Osteoblast (primary cell): ENCODE measurements at regions not wholly inside any gene's neighbourhood (a gene's known extent, or its start where the extent isn't known, plus 50 kb on each side); places are given as distances from the start of the nearest gene placed in this dataset.

ENCODE experiments used
- DNase-seq: peaks from one replicate; pipeline ENCODE4 v3.0.0; 2011; ENCODE audit warnings: low spot score, mixed read lengths; ENCODE audit not compliant: insufficient read length; ENCODE audit errors: missing footprints
- H2AFZ ChIP-seq: 2 replicates; pipeline ENCODE4 v1.6.0; 2011; ENCODE audit warnings: mild to moderate bottlenecking, low read length
- H3K27ac ChIP-seq: 2 replicates; pipeline ENCODE4 v1.5.1; 2011; ENCODE audit warnings: mild to moderate bottlenecking, low read depth, low read length, moderate library complexity
- H3K27me3 ChIP-seq: 2 replicates; pipeline ENCODE4 v1.6.0; 2012; ENCODE audit warnings: mild to moderate bottlenecking, control low read depth, inconsistent platforms, low read length, moderate library complexity; ENCODE audit not compliant: insufficient read depth
- H3K36me3 ChIP-seq: 2 replicates; pipeline ENCODE4 v1.5.1; 2011; ENCODE audit warnings: mild to moderate bottlenecking, low read length, control low read depth, moderate library complexity; ENCODE audit not compliant: insufficient read depth
- H3K4me1 ChIP-seq: 2 replicates; pipeline ENCODE4 v1.5.1; 2011; ENCODE audit warnings: mild to moderate bottlenecking, low read length, control low read depth, moderate library complexity; ENCODE audit not compliant: insufficient read depth
- H3K4me2 ChIP-seq: 2 replicates; pipeline ENCODE4 v1.6.0; 2011; ENCODE audit warnings: mild to moderate bottlenecking, low read length; ENCODE audit not compliant: insufficient read depth
- H3K4me3 ChIP-seq: fragments of 200-600 bp; sonication (generic); 3 replicates; pipeline ENCODE4 v1.5.1; 2012; ENCODE audit warnings: mild to moderate bottlenecking, low read length, inconsistent platforms; ENCODE audit not compliant: insufficient read depth
- H3K79me2 ChIP-seq: 2 replicates; pipeline ENCODE4 v1.6.0; 2012; ENCODE audit warnings: mild to moderate bottlenecking, low read length, control low read depth, inconsistent platforms; ENCODE audit not compliant: insufficient read depth
- H3K9me3 ChIP-seq: 2 replicates; pipeline ENCODE4 v1.5.1; 2011; ENCODE audit warnings: low read depth, low read length, control low read depth
- H4K20me1 ChIP-seq: 2 replicates; pipeline ENCODE4 v1.6.0; 2012; ENCODE audit warnings: mild to moderate bottlenecking, low read length, control low read depth; ENCODE audit not compliant: insufficient read depth
- TF ChIP-seq, protein P1 (sequence below): IDR thresholded peaks from 2 replicates; pipeline ENCODE4 v1.5.1; 2011; ENCODE audit warnings: mild to moderate bottlenecking, low read depth, low read length, moderate library complexity; ENCODE audit errors: extremely low read depth

DNA sequence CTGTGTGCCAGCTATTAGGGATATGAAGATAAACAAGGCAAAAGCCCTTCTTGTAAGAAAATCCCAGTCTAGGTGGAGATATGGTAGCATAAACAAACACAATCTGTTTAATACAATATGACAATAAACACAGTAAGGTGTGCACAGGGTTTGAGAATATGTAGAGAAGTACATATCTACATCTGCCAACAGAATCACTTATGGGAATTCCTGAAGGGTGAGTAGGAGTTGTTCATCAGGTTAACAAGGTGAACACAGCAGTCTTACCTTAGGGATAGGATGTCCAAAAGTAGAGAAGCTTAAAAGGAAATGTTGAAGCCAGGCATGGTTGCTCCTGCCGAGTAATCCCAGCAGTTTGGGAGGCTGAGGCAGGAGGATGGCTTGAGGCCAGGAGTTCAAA, 57.7 kb upstream of the LRRC7 start:
- no peaks in the 10 kb centered on the region for H4K20me1 ChIP-seq
- H3K4me3 ChIP-seq: no peak overlapping the region
- TF ChIP-seq, protein P1, sequence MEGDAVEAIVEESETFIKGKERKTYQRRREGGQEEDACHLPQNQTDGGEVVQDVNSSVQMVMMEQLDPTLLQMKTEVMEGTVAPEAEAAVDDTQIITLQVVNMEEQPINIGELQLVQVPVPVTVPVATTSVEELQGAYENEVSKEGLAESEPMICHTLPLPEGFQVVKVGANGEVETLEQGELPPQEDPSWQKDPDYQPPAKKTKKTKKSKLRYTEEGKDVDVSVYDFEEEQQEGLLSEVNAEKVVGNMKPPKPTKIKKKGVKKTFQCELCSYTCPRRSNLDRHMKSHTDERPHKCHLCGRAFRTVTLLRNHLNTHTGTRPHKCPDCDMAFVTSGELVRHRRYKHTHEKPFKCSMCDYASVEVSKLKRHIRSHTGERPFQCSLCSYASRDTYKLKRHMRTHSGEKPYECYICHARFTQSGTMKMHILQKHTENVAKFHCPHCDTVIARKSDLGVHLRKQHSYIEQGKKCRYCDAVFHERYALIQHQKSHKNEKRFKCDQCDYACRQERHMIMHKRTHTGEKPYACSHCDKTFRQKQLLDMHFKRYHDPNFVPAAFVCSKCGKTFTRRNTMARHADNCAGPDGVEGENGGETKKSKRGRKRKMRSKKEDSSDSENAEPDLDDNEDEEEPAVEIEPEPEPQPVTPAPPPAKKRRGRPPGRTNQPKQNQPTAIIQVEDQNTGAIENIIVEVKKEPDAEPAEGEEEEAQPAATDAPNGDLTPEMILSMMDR: no peak
- H3K36me3 ChIP-seq: no peaks in the 10 kb centered on the region
- H3K79me2 ChIP-seq: no peaks in the 10 kb centered on the region
- H2AFZ ChIP-seq: no peak overlapping the region
- H3K4me2 ChIP-seq: no peak overlapping the region
- H3K27ac ChIP-seq: no peak overlapping the region
- no peak for DNase-seq
- H3K9me3 ChIP-seq: no peaks in the 10 kb centered on the region
- no peaks in the 10 kb centered on the region for H3K4me1 ChIP-seq
- no peaks in the 10 kb centered on the region for H3K27me3 ChIP-seq

DNA sequence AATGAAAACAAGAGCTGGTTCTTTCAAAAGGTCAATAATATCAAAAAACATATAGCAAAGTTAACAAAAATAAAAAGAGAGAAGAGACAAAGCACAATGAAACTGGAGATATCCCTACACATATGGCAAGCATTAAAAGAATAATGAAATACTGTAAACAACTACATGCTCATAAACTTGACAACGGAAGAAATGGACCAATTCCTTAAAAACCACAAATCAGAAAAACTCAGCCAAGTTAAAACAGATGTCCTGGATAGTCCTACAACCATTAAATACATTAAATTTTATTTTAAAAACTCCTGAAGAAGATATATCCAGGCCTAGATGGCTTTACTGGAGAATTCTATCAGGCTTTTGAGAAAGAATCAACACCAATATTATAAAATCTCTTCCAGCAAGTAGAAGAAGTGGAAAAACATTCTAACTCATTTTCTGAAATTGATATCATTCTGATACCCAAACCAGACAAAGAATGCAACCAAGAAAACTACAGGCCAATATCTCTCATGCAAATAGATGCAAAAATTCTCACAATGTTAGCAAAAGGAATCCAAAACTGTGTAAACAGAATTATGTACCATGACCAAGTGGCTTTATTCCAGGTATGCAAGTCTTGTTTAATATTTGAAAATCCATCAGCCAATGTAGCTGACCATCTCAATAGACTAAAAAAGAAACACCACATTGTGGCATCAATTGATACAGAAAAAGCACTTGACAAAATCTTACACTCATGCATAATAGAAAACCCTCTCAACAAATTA, 56.1 kb upstream of the LRRC7 start:
- no peaks in the 10 kb centered on the region for H3K36me3 ChIP-seq
- DNase-seq: no peak

DNA sequence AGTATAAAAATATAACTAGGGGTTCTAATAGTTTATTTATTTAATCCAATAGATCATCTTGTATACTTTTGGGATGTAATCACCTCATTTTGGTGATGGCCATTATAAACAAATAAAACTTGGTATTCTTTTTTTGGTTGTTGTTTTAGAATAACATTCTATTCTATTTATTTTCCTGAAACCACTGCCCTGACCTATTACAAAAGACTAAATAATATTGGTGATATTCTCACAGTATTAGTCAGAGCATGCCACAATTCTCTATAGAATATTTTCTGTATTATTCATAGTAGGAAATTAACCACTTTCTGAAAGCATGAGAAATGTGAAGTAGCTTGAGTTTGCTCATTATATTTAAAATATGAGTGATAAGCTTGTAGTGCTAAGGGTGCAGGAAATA, 54.1 kb upstream of the LRRC7 start:
- Histone ChIP-seq H4K20me1 (no peaks in the 10 kb centered on the region), H3K9me3 (no peaks in the 10 kb centered on the region), H3K79me2 (no peaks in the 10 kb centered on the region), H3K36me3 (no peaks in the 10 kb centered on the region), H3K4me1 (no peaks in the 10 kb centered on the region), H2AFZ (no peak overlapping the region), H3K4me2 (no peak overlapping the region), H3K4me3 (no peak overlapping the region), H3K27me3 (no peaks in the 10 kb centered on the region), H3K27ac (no peak overlapping the region)
- TF ChIP-seq, protein P1: no peak
- no peak for DNase-seq

More for the DNA sequence above, 56.1 kb upstream of the LRRC7 start:
- TF ChIP-seq, protein P1: no peak
- H3K9me3 ChIP-seq: no peaks in the 10 kb centered on the region
- H3K27ac ChIP-seq: no peak overlapping the region
- no peaks in the 10 kb centered on the region for H4K20me1 ChIP-seq
- H3K79me2 ChIP-seq: no peaks in the 10 kb centered on the region
- H3K4me2 ChIP-seq: no peak overlapping the region
- H3K4me3 ChIP-seq: no peak overlapping the region
- no peak overlapping the region for H2AFZ ChIP-seq
- no peaks in the 10 kb centered on the region for H3K4me1 ChIP-seq
- no peaks in the 10 kb centered on the region for H3K27me3 ChIP-seq
